C1 segment of cervical spinal cord (tissue), 14 donors: ENCODE measurements at regions not wholly inside any gene's neighbourhood (a gene's known extent, or its start where the extent isn't known, plus 50 kb on each side); places are given as distances from the start of the nearest gene placed in this dataset.

Experiments used
- DNase-seq, 14 donors: peaks; one replicate each; lab custom pipeline; 2025; lab: John Stamatoyannopoulos, UW

DNA sequence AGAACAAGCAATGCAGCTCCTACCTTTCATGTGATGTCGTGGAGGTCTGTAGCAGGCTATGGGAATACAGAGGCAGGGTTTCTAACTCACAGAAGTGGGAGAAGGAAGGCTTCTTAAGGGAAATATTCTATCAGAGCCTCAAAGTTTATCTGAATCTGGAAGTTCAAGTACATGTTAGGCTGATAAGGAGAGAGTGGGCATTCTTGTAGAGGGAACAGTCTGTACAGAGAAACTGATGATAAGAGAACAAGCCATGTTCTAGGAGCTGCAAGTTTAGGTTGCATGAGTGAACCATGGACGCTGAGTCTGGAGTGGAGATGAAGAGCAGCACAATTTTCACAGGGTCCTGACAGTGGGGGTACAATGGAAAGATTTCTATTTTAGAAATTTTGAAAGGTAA, 344.0 kb downstream of the CHRM3 start:
- no peak for DNase-seq

DNA sequence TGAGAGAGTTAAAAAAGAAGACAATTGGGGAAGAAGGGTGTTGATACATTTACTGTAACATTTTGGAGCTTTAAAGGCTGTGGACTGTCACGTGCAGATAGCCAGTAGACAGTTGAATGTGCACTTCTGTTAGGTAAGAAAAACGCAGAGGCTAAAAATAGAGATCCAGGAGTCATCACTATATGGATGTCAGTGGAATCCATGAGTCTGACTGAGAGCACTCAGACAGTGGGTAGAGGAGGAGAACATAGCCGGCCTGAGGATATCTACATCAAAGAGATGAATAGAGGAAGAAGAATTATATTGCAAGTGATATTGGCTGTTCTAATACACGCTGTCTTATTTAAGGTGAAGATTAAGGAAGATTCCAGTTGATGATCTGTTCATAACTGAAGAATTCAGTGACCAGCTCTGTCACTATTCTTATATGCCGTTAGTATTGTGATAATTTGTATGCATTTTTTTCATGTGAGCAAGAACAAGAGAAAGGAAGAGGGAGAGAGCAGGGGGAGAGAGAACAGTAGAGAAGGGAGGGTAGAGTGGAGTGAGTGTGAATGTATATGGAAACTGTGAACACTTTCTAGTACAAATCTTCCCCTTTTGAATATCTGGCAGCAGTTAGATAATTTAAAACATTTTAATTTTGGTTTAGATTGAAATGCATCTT, 344.8 kb downstream of the CHRM3 start:
- DNase-seq = no peak

GRCh38 chr1:239732770-239733169, 346.4 kb downstream of the CHRM3 start:
- DNase-seq = no peak

- no peak for DNase-seq
Observed at GRCh38 chr1:239733995-239734394, 347.6 kb downstream of the CHRM3 start.

GRCh38 chr1:239735111-239735510, 348.7 kb downstream of the CHRM3 start:
- no peak for DNase-seq

DNA sequence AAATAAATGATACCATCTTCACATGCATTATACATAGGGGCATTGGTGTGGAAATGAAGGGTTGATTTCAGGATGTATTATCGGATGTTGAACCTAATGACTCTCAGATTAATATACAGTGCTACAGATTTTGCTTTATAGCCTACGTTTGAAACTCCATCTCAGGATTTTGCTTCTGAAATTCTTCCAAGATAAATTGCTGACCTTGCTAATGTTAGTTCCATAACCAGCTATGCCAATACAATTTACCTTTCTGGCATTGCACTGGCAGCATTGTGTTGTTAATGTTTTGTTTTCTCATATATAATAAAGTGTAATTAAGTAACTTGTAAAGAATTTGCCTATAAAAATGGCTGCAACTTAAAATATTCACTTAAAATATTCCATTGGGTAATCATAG, 350.1 kb downstream of the CHRM3 start:
- DNase-seq = no peak

- DNase-seq = no peak
Observed at GRCh38 chr1:239739375-239739774, 352.3 kb upstream of the FMN2 start.

GRCh38 chr1:239739919-239740318, 351.8 kb upstream of the FMN2 start:
- DNase-seq = no peak

DNA sequence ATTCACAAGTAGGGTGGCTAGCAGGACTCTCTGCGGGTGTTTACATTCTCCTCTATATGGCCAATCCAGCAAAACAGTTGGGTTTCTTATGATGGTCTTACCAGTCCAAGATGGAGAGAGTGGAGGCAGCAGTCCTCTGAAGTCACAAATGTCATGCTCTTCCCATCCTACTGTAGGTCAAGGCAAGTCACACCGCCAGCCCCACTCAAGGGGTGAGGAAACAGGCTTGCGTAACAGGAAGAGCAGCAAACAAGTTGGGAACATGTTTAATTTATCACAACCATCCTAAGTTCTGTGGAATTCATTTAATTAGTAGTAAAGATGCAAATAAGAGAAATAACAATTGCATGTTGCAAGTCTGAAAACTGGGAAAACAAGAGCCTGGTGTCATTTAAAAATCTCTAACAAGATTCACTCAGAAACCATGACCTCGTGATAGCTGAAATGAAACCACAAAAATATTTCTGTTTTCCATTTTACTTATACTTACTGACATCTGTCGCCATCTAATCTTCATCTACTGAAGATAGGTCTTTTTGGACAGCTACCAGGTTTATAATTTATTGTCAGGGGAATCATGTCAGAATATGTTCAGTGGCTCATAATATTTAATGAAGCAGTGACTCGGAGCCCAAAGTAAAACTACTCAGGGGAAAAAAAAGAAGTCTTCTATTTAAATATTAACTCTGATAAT, 349.1 kb upstream of the FMN2 start:
- no peak for DNase-seq

- DNase-seq = no peak
Observed at GRCh38 chr1:239744851-239745250, 346.8 kb upstream of the FMN2 start.

DNA sequence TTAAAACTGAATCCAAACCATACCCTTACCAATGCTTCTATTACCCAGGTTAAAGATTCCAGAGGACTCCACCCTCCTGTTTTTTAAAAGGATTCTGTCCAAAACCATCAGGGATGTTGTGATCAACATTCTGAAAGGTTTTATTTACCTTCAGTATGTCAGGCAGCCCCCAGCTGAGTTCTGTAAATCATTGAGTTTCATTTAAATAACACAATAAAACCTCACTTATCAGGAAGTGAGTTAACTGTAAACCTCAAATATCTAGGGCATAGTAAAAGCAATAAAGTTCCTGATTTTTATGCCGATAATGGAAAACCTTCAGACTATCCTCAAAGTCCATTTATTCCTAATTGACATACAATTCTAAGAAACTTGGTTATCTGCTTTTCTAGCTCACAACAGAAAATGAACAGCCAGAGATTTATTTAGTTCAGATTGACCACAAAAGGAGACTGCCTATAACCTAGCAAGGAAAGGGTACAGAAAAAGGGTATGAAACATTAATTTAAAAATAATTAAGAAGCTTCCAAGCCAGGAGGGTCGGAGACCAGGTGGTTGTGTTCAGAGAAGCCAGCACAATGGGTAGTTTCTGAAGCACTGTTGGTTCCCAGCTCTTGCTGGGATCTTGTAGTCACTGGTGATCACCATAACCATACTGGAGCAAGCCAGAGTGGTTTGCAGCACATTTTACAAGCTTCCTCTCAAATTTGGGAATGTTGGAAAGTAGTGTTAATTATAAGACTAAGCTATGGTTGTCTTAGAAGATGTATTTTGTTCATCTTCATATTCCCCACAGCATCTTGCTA, 336.4 kb upstream of the FMN2 start:
- DNase-seq = no peak

GRCh38 chr1:239757716-239758115, 334.0 kb upstream of the FMN2 start:
- no peak for DNase-seq

DNA sequence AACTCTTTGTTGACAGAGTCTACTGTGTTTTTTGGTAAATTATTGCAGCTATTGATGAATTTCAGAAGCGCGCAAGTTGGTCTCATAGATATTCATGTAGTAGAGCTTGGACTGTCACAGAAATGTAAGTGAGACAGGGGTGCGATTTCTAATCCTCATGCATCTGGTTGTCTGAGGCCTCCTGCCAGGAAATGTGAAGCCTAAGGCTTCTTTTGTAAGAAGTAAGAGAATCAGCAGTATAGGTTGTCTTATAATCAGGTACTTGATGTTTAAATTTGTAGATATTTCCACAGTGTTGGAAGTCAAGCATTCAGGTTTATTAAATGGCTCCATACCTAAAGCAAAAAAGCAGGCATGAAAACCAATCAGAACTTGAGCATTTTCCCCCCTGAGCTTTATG, 332.9 kb upstream of the FMN2 start:
- DNase-seq = no peak

GRCh38 chr1:239761509-239761908, 330.2 kb upstream of the FMN2 start:
- no peak for DNase-seq

DNA sequence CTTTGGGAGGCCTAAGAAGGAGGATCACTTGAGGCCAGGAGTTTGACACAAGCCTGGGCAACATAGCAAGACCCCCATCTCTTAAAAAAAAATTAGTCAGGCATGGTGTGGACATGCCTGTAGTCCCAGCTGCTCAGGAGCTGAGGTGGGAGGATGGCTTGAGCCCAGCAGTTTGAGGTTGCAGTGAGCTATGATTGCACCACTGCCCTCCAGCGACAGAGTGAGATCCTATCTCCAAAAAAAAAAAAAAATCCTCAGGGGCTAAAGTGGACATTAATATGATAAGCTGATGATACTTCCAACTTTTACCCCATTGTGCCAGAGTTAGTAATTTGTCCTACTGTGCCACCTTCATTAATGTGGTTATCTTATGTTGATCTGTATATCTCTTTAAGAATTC, 327.8 kb upstream of the FMN2 start:
- no peak for DNase-seq

DNA sequence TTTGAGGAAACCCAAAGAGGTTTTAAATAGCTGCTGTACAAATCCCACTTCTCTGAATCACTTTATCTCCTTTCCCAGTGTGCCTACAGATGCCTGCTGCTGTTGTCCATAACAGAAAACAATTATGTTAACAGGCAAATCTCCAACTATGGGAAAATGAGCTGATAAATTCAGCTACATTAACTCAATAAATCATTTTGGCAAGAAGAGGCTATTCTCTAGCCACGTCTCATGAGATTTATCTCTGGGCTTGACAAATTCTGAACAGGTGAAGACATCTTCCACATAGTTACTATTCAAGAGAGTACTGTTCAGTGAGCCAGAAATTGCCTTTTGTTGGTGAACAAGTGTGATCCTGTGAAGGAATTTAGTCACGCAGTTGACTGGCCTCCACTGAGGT, 327.1 kb upstream of the FMN2 start:
- DNase-seq = no peak

DNA sequence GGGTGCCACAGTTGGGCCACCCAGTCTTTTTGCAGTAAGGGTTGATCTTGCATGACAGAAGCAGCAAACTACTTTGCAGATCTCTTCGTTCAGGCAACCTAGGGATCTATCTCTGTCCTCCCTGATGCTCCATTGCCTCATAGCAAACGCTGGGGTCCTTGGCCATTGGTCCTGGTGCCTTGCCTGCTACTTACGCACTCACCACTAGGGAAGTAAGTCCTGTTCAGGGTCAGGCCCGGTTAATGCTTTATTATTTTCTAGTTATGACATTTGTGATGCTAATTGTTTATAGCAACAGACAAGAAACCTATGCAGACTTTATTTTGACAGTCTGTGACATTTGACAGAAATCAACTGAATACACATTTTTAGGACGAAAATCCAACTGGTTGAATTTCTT, 326.5 kb upstream of the FMN2 start:
- no peak for DNase-seq

DNA sequence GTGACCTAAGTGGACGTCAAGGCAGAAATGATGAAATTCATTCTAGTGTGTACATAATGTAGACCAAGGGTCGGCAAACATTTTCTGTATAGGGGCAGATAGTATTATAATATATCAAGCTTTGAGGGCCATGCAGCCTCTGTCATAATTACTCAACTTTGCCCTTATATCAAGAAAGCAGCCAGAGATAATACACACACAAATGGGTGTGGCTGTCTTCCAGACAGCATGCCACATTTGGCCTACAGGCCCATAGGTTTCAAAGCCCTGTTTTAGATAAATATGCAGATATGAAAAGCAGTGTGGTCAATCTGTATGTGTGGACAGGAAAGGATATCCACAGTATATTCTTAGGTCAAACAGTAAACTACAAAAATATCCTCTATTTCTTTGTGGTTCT, 320.1 kb upstream of the FMN2 start:
- DNase-seq = no peak

- DNase-seq = no peak
Observed at GRCh38 chr1:239772446-239772845, 319.2 kb upstream of the FMN2 start.

GRCh38 chr1:239775466-239775865, 316.2 kb upstream of the FMN2 start:
- DNase-seq = no peak

DNA sequence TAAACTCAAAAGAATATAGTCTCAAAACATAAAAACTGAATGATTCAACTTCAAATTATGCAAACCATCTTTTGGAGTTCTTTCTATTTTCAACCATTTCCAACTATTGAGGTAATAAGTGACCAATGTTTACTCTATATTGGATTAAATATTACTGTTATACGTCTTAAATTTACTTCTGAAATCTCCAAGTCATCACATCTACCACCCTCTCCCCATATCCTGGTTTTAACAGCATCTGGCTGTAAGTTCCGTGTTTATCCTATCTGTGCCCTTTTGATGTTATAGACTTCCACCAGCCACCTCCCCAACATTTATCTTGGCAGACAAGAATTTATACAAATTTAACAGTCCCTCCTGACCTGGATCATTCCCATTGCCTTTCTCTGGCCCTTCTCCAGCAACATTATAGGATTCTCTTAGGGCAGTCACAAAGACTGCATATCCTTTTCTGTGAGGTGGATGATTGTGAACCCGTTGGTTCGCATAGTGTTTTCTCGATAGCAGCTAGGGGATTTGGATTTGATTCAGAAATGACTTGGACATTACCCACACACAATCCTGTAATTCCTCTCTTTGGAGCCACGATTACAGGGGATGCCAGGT, 313.4 kb upstream of the FMN2 start:
- DNase-seq = no peak

- DNase-seq = no peak
Observed at GRCh38 chr1:239779962-239780361, 311.7 kb upstream of the FMN2 start.
